Omental fat pad (tissue), 3 donors: ENCODE measurements at regions not wholly inside any gene's neighbourhood (a gene's known extent, or its start where the extent isn't known, plus 50 kb on each side); places are given as distances from the start of the nearest gene placed in this dataset.

Source experiments
- ATAC-seq: fragments of 150-250 bp; one replicate; pipeline ENCODE4 v1.9.1; 2016; ENCODE audit warnings: mild to moderate bottlenecking, moderate library complexity; ENCODE audit not compliant: low FRiP score
- DNase-seq: peaks from one replicate; pipeline ENCODE4 v3.0.0-alpha.2; 2019; ENCODE audit warnings: low spot score
- CTCF ChIP-seq, 3 donors: fragments of 450-650 bp; IDR thresholded peaks; one replicate each; pipeline ENCODE4 v1.5.1; 2016 to 2017; ENCODE audit warnings: antibody characterized with exemption in 3 of 3, mild to moderate bottlenecking in 3 of 3, moderate library complexity in 2 of 3

GRCh38 chr2:152971685-152972084 lies 253.3 kb downstream of the ARL6IP6 start:
- TF ChIP-seq CTCF (IDR thresholded peaks at IDR 0.05) = no peak
- no peak for DNase-seq
- ATAC-seq = no peak

- ATAC-seq (no peak), DNase-seq (no peak)
- TF ChIP-seq CTCF (IDR thresholded peaks at IDR 0.05) = no peak
Observed at GRCh38 chr2:152962446-152962845, 244.0 kb downstream of the ARL6IP6 start.

GRCh38 chr2:152961351-152961750 lies 242.9 kb downstream of the ARL6IP6 start:
- ATAC-seq = no peak
- no peak for TF ChIP-seq CTCF (IDR thresholded peaks at IDR 0.05)
- no peak for DNase-seq

- DNase-seq (no peak), ATAC-seq (no peak)
- TF ChIP-seq CTCF (IDR thresholded peaks at IDR 0.05) = no peak
Observed at GRCh38 chr2:152950126-152950525, 231.7 kb downstream of the ARL6IP6 start.

DNA sequence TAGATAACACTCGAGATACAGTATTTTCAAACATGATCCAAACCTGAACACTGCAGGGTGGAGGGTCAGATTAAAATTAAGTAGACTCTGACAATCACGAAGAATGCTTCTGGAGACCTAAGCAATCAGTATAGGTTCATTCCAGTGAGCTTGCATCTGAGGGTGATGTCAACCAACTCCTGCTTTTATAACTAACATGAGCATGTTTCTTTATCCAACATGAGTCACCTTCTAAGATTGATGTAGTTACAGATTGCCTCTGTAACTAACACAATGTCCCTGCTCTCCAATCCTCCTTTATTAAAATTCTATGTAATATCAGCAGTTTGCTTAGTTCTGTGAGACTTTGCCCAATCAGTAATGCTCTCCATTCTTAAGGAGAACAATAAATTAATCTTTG lies 225.7 kb downstream of the ARL6IP6 start:
- no peak for ATAC-seq
- no peak for TF ChIP-seq CTCF (IDR thresholded peaks at IDR 0.05)
- no peak for DNase-seq

DNA sequence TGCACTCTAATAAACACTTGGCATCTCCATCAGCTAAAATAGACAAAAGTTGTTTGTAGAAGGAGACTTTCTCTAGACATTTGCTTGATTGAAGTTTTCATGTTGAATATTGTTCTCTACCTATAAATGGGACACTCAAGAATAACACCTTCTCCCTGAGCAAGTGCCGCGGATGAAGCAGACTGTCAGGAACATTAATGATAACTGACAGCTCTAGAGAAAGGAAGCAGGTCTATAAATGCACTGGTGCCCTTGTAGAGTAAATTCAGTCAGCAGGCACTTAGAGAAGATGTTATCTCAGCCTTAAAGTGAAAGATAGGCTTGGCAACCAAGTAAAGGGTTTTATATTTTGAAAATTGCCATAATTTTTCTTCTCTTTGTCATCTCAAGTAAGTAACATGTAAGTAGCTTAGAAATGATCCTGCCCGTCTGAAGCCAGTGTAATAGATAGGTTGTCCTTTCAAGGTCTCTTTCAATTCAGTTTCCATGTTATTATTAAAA lies 224.6 kb downstream of the ARL6IP6 start:
- TF ChIP-seq CTCF (IDR thresholded peaks at IDR 0.05) = no peak
- no peak for ATAC-seq
- no peak for DNase-seq

GRCh38 chr2:152930501-152930900 lies 212.1 kb downstream of the ARL6IP6 start:
- TF ChIP-seq CTCF (IDR thresholded peaks at IDR 0.05) = no peak
- ATAC-seq = no peak
- DNase-seq = no peak
